ENCODE measurements at regions not wholly inside any gene's neighbourhood (a gene's known extent, or its start where the extent isn't known, plus 50 kb on each side); places are given as distances from the start of the nearest gene placed in this dataset.

DNA sequence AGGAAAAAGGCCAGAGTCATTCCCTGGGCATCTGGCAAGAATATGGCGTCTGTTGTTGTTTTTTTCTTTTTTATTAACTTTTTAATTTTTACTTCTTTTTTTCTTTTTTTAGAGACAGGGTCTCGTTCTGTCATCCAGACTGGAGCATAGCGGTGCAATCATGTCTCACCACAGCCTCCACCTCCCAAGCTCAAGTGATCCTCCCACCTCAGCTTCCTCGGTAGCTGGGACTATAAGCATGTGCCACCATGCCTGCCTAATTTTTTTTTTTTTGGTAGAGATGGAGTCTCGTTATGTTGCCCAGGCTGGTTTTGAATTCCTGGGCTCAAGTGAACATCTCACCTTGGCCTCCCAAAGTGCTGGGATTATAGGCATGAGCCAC, 54.0 kb upstream of the PRDM11 start:
- no peak for DNase-seq

GRCh38 chr11:45092901-45093760, 53.3 kb upstream of the PRDM11 start:
- peak; percentile 58 for DNase-seq

GRCh38 chr11:45093761-45094455, 52.5 kb upstream of the PRDM11 start:
- no peak for DNase-seq

DNA sequence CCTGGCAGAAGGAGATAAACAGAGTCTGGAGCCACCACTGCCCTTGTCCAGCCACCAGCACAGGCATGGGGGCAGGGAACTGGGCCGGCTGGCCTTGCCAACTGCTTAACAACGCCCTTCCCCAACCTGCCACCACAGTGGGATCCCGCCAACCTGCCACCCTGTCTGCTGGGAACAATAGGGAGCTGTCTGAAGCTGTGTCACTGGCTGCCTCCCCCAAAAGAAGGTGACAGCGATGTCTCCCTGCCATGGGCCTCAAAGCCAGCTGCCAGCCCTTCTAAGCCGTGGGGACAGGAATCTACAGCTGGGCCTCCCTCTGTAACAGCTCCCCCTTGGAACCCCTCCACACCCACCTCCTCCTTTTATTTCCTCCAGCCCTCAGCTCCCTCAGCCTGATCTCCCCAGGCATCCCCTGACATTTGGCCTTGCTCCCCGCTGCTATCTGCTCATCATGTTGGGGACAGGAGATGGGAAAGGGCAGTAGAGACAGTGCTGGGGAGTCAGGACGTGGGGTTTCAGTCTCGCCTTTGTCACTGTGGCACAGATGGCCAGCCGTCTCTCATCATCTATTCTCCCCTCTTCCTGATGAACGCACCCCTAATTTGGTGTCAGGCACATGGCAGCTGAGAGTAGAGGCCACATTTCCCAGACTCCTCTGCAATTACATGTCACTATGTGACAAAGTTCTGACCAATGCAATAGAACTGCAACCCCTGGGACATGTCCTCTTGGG, 51.3 kb upstream of the PRDM11 start:
- peak; percentile 59 for DNase-seq

DNA sequence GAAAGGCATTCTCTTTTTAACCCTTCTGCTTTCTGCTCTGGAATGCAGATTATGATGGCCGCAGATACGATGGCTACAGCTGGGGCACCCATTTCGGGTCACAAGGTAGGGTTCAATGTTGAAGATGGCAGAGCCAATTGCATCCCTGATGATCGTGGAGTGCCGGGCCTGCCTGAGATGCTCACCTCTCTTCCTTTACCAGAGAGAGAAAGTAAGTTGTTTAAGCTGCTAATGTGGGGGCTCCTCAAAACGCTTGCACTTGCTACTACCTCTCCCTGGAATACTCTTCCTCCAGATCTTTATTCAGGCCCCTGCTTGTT, 50.8 kb upstream of the PRDM11 start:
- DNase-seq: no peak

DNA sequence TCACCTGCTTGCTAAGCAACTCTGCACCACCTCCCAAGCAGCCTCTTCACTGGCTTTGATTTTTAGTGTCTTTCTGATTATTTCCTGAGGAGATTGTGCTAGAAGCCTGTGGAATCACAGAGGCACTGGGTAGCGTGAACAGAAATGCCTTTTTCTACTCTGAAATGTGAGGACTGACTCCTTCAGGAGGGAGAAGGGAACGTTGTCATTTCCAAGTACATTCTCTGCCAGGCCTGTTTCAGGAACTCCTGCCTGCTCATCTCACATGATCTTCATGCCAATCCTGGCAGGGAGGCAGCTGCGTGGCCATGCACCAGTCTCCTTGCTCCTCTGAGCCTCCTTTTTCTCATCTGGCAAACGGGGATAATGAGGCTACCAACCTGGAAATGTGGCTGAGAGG, 49.8 kb upstream of the PRDM11 start:
- DNase-seq: no peak

Measured in retina (tissue), 1 donor.